HepG2 (cell line): ENCODE measurements at regions not wholly inside any gene's neighbourhood (a gene's known extent, or its start where the extent isn't known, plus 50 kb on each side); places are given as distances from the start of the nearest gene placed in this dataset.

Experiments
- ATAC-seq: fragments of 200-7000 bp; cut with Tn5 transposase; 3 replicates; pipeline ENCODE4 v1.9.1; 2020; ENCODE audit warnings: mild to moderate bottlenecking, moderate library complexity
- BruUV-seq: library from RNA; stranded (reverse); fragments of 400-500 nt; replicated peaks from 2 replicates; lab custom pipeline; 2021; lab: Mats Ljungman, UMichigan
- CTCF ChIA-PET: fragments of 300-600 bp; formaldehyde crosslinking; extraction: SDS; loops from one replicate; lab custom pipeline; 2021; ENCODE audit warnings: low total read pairs, inconsistent platforms, low intra/inter-chr PET ratio; lab: Yijun Ruan, JAX
- POLR2A ChIA-PET: fragments of 350-600 bp; sonication (Branson Sonifier 250); formaldehyde crosslinking; loops from one replicate; lab custom pipeline; 2020; ENCODE audit warnings: antibody characterized with exemption, inconsistent platforms; lab: Yijun Ruan, JAX
- DNase-seq: peaks from one replicate; pipeline ENCODE4 v3.0.0-alpha.2; 2015; ENCODE audit warnings: low spot score
- FAIRE-seq: peaks from 3 replicates; lab custom pipeline; 2011; peaks lifted over from hg19 to GRCh38; lab: Jason Lieb, UNC
- H2AFZ ChIP-seq: one replicate; pipeline ENCODE4 v1.6.1; 2011; ENCODE audit warnings: low read length, inconsistent platforms
- H3K27ac ChIP-seq: fragments of 300-600 bp; 3 replicates; pipeline ENCODE4 v1.8.0; 2011; ENCODE audit warnings: mixed run types, mild to moderate bottlenecking, mixed read lengths, low read length, inconsistent platforms; ENCODE audit not compliant: insufficient read depth; ENCODE audit errors: extremely low read length
- H3K27me3 ChIP-seq, 2 experiments: fragments of 200-600 bp in 1 of 2; 2 replicates in 1 of 2; 3 replicates in 1 of 2; pipeline versions ENCODE4 v1.6.0 to v1.8.0; 2011; ENCODE audit warnings: low read length in 2 of 2, mild to moderate bottlenecking in 2 of 2, moderate library complexity in 2 of 2, inconsistent platforms in 1 of 2; ENCODE audit not compliant: insufficient read depth in 2 of 2, control insufficient read depth in 1 of 2
- H3K36me3 ChIP-seq, 2 experiments: fragments of 200-600 bp in 1 of 2; replicated peaks in 1 of 2; 2 replicates in 1 of 2; 3 replicates in 1 of 2; pipeline versions ENCODE4 v1.5.1 to v1.8.0; 2011; ENCODE audit warnings: low read length in 2 of 2, inconsistent platforms in 1 of 2; ENCODE audit not compliant: insufficient read depth in 2 of 2, control insufficient read depth in 1 of 2
- H3K4me1 ChIP-seq: 2 replicates; pipeline ENCODE4 v1.5.1; 2012; ENCODE audit warnings: low read length, inconsistent platforms; ENCODE audit not compliant: insufficient read depth
- H3K4me2 ChIP-seq: 2 replicates; pipeline ENCODE4 v1.6.0; 2011; ENCODE audit warnings: low read depth, low read length, inconsistent platforms
- H3K4me3 ChIP-seq, 3 experiments: fragments of 200-600 bp in 1 of 3; sonication (generic), shearing (Covaris generic) in 1 of 3; replicated peaks in 1 of 3; 2 replicates each; pipeline ENCODE4 v1.5.1; 2011 to 2016; ENCODE audit warnings: low read length in 3 of 3, inconsistent platforms in 2 of 3, low read depth in 2 of 3, mild to moderate bottlenecking in 2 of 3, control low read depth in 1 of 3, mixed read lengths in 1 of 3; ENCODE audit not compliant: insufficient read depth in 1 of 3
- H3K79me2 ChIP-seq: one replicate; pipeline ENCODE4 v1.6.1; 2011; ENCODE audit warnings: low read length, inconsistent platforms; ENCODE audit not compliant: insufficient read depth
- H3K9ac ChIP-seq: 2 replicates; pipeline ENCODE4 v1.6.0; 2011; ENCODE audit warnings: mild to moderate bottlenecking, low read depth, low read length, inconsistent platforms; ENCODE audit not compliant: insufficient read depth
- H3K9me3 ChIP-seq: 2 replicates; pipeline ENCODE4 v1.5.1; 2012; ENCODE audit warnings: mild to moderate bottlenecking, low read length
- H4K20me1 ChIP-seq: 2 replicates; pipeline ENCODE4 v1.6.0; 2011; ENCODE audit warnings: inconsistent platforms, mild to moderate bottlenecking, low read length, moderate library complexity; ENCODE audit not compliant: insufficient read depth
- AFF4 ChIP-seq: sonication (generic); formaldehyde crosslinking; IDR thresholded peaks from 2 replicates; pipeline ENCODE4 v1.4.0; 2020; ENCODE audit warnings: missing genetic modification reagents
- CENPBD1 ChIP-seq: sonication (generic); formaldehyde crosslinking; IDR thresholded peaks from 2 replicates; pipeline ENCODE4 v1.8.0; 2022; ENCODE audit warnings: missing genetic modification reagents, low read depth, mild to moderate bottlenecking, borderline replicate concordance
- DZIP1 ChIP-seq: sonication (generic); formaldehyde crosslinking; IDR thresholded peaks from 2 replicates; pipeline ENCODE4 v1.5.0; 2020; ENCODE audit warnings: mild to moderate bottlenecking, missing genetic modification reagents
- ELF1 ChIP-seq: sonication (generic); formaldehyde crosslinking; IDR thresholded peaks from 2 replicates; pipeline ENCODE4 v1.4.0; 2020; ENCODE audit warnings: missing genetic modification reagents
- ELF4 ChIP-seq: sonication (generic); formaldehyde crosslinking; IDR thresholded peaks from 2 replicates; pipeline ENCODE4 v1.5.0; 2020; ENCODE audit warnings: missing genetic modification reagents, mild to moderate bottlenecking, moderate library complexity, borderline replicate concordance
- GATAD2A ChIP-seq: IDR thresholded peaks from 2 replicates; pipeline ENCODE4 v1.6.1; 2016
- KLF16 ChIP-seq, 2 experiments: sonication (generic) in 1 of 2; formaldehyde crosslinking in 1 of 2; IDR thresholded peaks; 2 replicates each; pipeline versions ENCODE4 v1.6.1 to v1.8.0; 2016 to 2023; ENCODE audit warnings: missing genetic modification reagents in 2 of 2, missing compliant biosample characterization in 1 of 2
- MIER3 ChIP-seq: IDR thresholded peaks from 2 replicates; pipeline ENCODE4 v1.6.1; 2016; ENCODE audit warnings: missing compliant biosample characterization, borderline replicate concordance
- NR1H2 ChIP-seq: sonication (generic); formaldehyde crosslinking; IDR thresholded peaks from 2 replicates; pipeline ENCODE4 v1.8.1; 2022; ENCODE audit warnings: low read depth, missing genetic modification reagents, borderline replicate concordance
- RFX1 ChIP-seq: fragments of 450-650 bp; IDR thresholded peaks from 2 replicates; pipeline ENCODE4 v1.6.1; 2017
- SNAI1 ChIP-seq: sonication (generic); formaldehyde crosslinking; IDR thresholded peaks from 2 replicates; pipeline ENCODE4 v1.5.0; 2020; ENCODE audit warnings: mild to moderate bottlenecking, missing genetic modification reagents, borderline replicate concordance
- ZNF24 ChIP-seq: fragments of 450-650 bp; IDR thresholded peaks from 2 replicates; pipeline ENCODE4 v1.6.1; 2017; ENCODE audit warnings: antibody characterized with exemption, mild to moderate bottlenecking
- ZNF543 ChIP-seq: sonication (generic); formaldehyde crosslinking; IDR thresholded peaks from 2 replicates; pipeline ENCODE4 v1.4.0; 2020; ENCODE audit warnings: mild to moderate bottlenecking, missing genetic modification reagents
- ZNF569 ChIP-seq: sonication (generic); formaldehyde crosslinking; IDR thresholded peaks from 2 replicates; pipeline ENCODE4 v1.5.0; 2020; ENCODE audit warnings: mild to moderate bottlenecking, missing genetic modification reagents, moderate library complexity, borderline replicate concordance
- WGBS: methylation state at CpG from one replicate; pipeline ENCODE4 v1.1.6; 2017; ENCODE audit warnings: low lambda C conversion rate; 5-methylcytosine and 5-hydroxymethylcytosine counted together
- in situ Hi-C: cut with HindIII; loops from 2 replicates; pipeline ENCODE4 v1.10.0; 2017; ENCODE audit warnings: low pct_unique_long_range_greater_than_20kb; ENCODE audit not compliant: extremely low pct_ligation_motif_present
- intact Hi-C: fragments of 100-400 bp; cut with micrococcal nuclease; formaldehyde crosslinking; loops from one replicate; pipeline ENCODE4 v1.10.0; 2022; ENCODE audit not compliant: unreplicated experiment

DNA sequence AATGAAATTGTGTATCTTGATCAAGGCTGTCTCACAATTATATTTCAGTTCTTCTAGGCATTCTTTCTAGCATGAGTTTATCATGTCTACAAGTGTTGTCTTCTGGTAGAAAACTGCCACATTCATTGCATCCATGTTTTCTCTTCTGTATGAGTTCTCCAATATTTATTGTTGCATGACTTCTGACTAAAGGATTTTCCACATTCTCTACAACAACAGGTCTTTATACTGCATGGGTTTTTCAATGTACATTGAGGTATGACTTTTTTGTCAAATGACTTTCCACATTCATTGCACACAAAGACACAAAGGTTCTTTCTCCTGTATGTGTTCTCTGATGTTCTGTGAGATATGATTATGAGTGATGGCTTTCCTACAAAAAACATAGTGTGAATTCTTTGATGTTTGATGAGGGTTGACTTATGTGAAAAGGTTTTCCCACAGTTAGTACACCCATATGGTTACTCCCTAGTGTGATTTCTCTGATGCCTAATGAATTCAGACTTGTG lies 890.6 kb upstream of the CNTN5 start:
- CTCF ChIA-PET: no interaction called here
- in situ Hi-C loops: no loop called here
- Histone ChIP-seq H3K4me1 (no peaks in the 10 kb centered on the region), H4K20me1 (no peaks in the 10 kb centered on the region), H3K9ac (no peak overlapping the region), H2AFZ (no peak overlapping the region)
- intact Hi-C loops: no loop called here
- TF ChIP-seq ELF4: no peak
- TF ChIP-seq ZNF24: no peak
- no peak for TF ChIP-seq MIER3
- no peak for TF ChIP-seq RFX1
- no peak for TF ChIP-seq SNAI1
- TF ChIP-seq, all 625 proteins: peak for 0
- POLR2A ChIA-PET: no interaction called here
- H3K36me3 ChIP-seq: no peaks in the 10 kb centered on the region
- DNase-seq (no peak), ATAC-seq (no peak), FAIRE-seq (no peak)
- H3K27me3 ChIP-seq: no peaks in the 10 kb centered on the region; a peak in 1 of 5 replicates
- no peak overlapping the region for H3K27ac ChIP-seq
- no peaks in the 10 kb centered on the region for H3K79me2 ChIP-seq
- H3K4me2 ChIP-seq: no peak overlapping the region
- peaks cover 11% of the 10 kb centered on the region; the same call in 1 of the 2 replicates for H3K9me3 ChIP-seq
- no peak overlapping the region for H3K4me3 ChIP-seq
- BruUV-seq: no TSS peak

DNA sequence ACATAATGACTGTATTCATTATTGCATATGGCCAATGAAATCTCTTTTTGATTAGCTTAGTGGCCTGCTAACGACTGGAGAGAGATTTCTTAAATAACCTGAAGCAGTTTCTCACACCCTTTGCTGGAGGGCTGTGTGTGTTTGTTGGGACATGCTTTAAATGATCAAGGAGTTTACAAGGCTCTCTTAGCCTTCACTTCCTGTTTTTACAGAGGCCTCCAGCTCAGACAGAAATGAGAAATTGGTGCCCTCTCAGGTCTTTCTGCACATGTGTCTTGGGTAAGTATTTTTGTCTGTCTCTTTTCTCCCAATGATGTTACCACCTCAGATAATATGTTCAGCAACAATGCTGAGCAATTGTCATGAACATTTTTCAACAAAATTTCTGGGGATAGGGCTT lies 884.4 kb upstream of the CNTN5 start:
- Histone ChIP-seq H3K9ac (no peak overlapping the region), H3K4me2 (no peak overlapping the region), H3K4me1 (no peaks in the 10 kb centered on the region), H2AFZ (no peak overlapping the region), H3K4me3 (no peak overlapping the region), H4K20me1 (no peaks in the 10 kb centered on the region), H3K27me3 (no peaks in the 10 kb centered on the region; a peak in 1 of 5 replicates), H3K79me2 (no peaks in the 10 kb centered on the region), H3K27ac (no peak overlapping the region), H3K36me3 (no peaks in the 10 kb centered on the region), H3K9me3 (peaks cover 26% of the 10 kb centered on the region; the same call in 1 of the 2 replicates)
- ChIA-PET CTCF (no interaction called here), POLR2A (no interaction called here)
- in situ Hi-C loops: no loop called here
- DNase-seq (no peak), FAIRE-seq (no peak), ATAC-seq (no peak)
- no TSS peak for BruUV-seq
- WGBS: 0% methylated on average over 1 of the region's 1 CpG
- intact Hi-C loops: no loop called here
- TF ChIP-seq KLF16 (CRISPR knock-in tag; IDR thresholded peaks at IDR 0.05) (no peak), DZIP1 (no peak), ZNF569 (CRISPR knock-in tag) (no peak), ELF1 (CRISPR knock-in tag) (no peak), NR1H2 (no peak), GATAD2A (no peak), ZNF543 (no peak), AFF4 (CRISPR knock-in tag) (no peak), CENPBD1 (CRISPR knock-in tag) (no peak)
